ENCODE measurements at regions not wholly inside any gene's neighbourhood (a gene's known extent, or its start where the extent isn't known, plus 50 kb on each side); places are given as distances from the start of the nearest gene placed in this dataset.

- H3K27me3 Mint-ChIP-seq (ENCODE audit: unreplicated experiment), result no peaks in the 10 kb centered on the region
- no peak overlapping the region for H3K4me3 Mint-ChIP-seq (ENCODE audit: unreplicated experiment)
- H3K27ac Mint-ChIP-seq (ENCODE audit: unreplicated experiment), result no peak overlapping the region
- no peak for TF ChIP-seq CTCF (IDR thresholded peaks at IDR 0.05; ENCODE audit: partially characterized antibody, unreplicated experiment)
- DNase-seq, result no peak
- peaks cover 3% of the 10 kb centered on the region for H3K4me1 Mint-ChIP-seq (ENCODE audit: low read depth, unreplicated experiment)
- no peaks in the 10 kb centered on the region for H3K9me3 Mint-ChIP-seq (ENCODE audit: unreplicated experiment)
- H3K36me3 Mint-ChIP-seq (ENCODE audit: unreplicated experiment), result peaks cover 3% of the 10 kb centered on the region
Measured at GRCh38 chr14:98177551-98177950, 1094.4 kb downstream of the BCL11B start.

GRCh38 chr14:98181241-98181640 lies 1090.8 kb downstream of the BCL11B start:
- Mint-ChIP-seq H3K9me3 (ENCODE audit: unreplicated experiment) (no peaks in the 10 kb centered on the region), H3K27me3 (ENCODE audit: unreplicated experiment) (no peaks in the 10 kb centered on the region), H3K4me1 (ENCODE audit: low read depth, unreplicated experiment) (no peaks in the 10 kb centered on the region), H3K27ac (ENCODE audit: unreplicated experiment) (no peak overlapping the region), H3K36me3 (ENCODE audit: unreplicated experiment) (no peaks in the 10 kb centered on the region), H3K4me3 (ENCODE audit: unreplicated experiment) (no peak overlapping the region)
- no peak for TF ChIP-seq CTCF (IDR thresholded peaks at IDR 0.05; ENCODE audit: partially characterized antibody, unreplicated experiment)
- no peak for DNase-seq

- Mint-ChIP-seq H3K9me3 (ENCODE audit: unreplicated experiment) (no peaks in the 10 kb centered on the region), H3K4me3 (ENCODE audit: unreplicated experiment) (no peak overlapping the region), H3K27me3 (ENCODE audit: unreplicated experiment) (no peaks in the 10 kb centered on the region), H3K27ac (ENCODE audit: unreplicated experiment) (no peak overlapping the region), H3K4me1 (ENCODE audit: low read depth, unreplicated experiment) (no peaks in the 10 kb centered on the region), H3K36me3 (ENCODE audit: unreplicated experiment) (no peaks in the 10 kb centered on the region)
- no peak for DNase-seq
- TF ChIP-seq CTCF (IDR thresholded peaks at IDR 0.05; ENCODE audit: partially characterized antibody, unreplicated experiment), result no peak
Measured at GRCh38 chr14:98181768-98182167, 1090.2 kb downstream of the BCL11B start.

GRCh38 chr14:98182393-98183055 lies 1089.5 kb downstream of the BCL11B start:
- no peak for DNase-seq
- H3K4me1 Mint-ChIP-seq (ENCODE audit: low read depth, unreplicated experiment), result no peaks in the 10 kb centered on the region
- H3K4me3 Mint-ChIP-seq (ENCODE audit: unreplicated experiment), result no peak overlapping the region
- TF ChIP-seq CTCF (IDR thresholded peaks at IDR 0.05; ENCODE audit: partially characterized antibody, unreplicated experiment), result no peak
- no peaks in the 10 kb centered on the region for H3K27me3 Mint-ChIP-seq (ENCODE audit: unreplicated experiment)
- H3K27ac Mint-ChIP-seq (ENCODE audit: unreplicated experiment), result no peak overlapping the region
- no peaks in the 10 kb centered on the region for H3K36me3 Mint-ChIP-seq (ENCODE audit: unreplicated experiment)
- H3K9me3 Mint-ChIP-seq (ENCODE audit: unreplicated experiment), result no peaks in the 10 kb centered on the region

- Mint-ChIP-seq H3K27ac (ENCODE audit: unreplicated experiment) (no peak overlapping the region), H3K36me3 (ENCODE audit: unreplicated experiment) (no peaks in the 10 kb centered on the region), H3K4me3 (ENCODE audit: unreplicated experiment) (no peak overlapping the region), H3K9me3 (ENCODE audit: unreplicated experiment) (no peaks in the 10 kb centered on the region), H3K4me1 (ENCODE audit: low read depth, unreplicated experiment) (no peaks in the 10 kb centered on the region), H3K27me3 (ENCODE audit: unreplicated experiment) (no peaks in the 10 kb centered on the region)
- TF ChIP-seq CTCF (IDR thresholded peaks at IDR 0.05; ENCODE audit: partially characterized antibody, unreplicated experiment), result no peak
- DNase-seq, result no peak
Measured at GRCh38 chr14:98183556-98183955, 1088.4 kb downstream of the BCL11B start.
